ENCODE measurements at regions not wholly inside any gene's neighbourhood (a gene's known extent, or its start where the extent isn't known, plus 50 kb on each side); places are given as distances from the start of the nearest gene placed in this dataset.

DNA sequence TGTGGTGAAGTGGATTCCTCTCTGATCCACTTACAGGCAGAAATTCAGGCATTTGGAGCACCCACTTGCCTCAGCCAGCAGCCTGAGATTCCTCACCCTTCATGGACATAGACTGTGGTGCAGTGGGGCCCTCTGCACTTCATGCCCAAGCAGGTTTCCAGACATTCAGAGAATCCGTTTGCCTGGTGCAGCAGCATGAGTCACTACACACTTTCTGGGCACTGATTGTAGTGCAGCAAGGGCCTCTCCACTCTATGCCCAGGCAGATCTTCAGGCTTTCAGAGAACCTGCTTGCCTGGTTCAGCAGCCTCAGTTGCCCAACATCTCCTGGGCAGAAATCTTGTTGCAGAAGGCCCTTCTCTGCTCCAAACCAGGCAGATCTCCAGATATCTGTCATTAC is 920.9 kb downstream of the SLITRK5 start:
- no peak for DNase-seq (ENCODE audit: low read depth)

- no peak for DNase-seq (ENCODE audit: low read depth)
Measured at GRCh38 chr13:88601949-88602348, 930.8 kb downstream of the SLITRK5 start.

DNA sequence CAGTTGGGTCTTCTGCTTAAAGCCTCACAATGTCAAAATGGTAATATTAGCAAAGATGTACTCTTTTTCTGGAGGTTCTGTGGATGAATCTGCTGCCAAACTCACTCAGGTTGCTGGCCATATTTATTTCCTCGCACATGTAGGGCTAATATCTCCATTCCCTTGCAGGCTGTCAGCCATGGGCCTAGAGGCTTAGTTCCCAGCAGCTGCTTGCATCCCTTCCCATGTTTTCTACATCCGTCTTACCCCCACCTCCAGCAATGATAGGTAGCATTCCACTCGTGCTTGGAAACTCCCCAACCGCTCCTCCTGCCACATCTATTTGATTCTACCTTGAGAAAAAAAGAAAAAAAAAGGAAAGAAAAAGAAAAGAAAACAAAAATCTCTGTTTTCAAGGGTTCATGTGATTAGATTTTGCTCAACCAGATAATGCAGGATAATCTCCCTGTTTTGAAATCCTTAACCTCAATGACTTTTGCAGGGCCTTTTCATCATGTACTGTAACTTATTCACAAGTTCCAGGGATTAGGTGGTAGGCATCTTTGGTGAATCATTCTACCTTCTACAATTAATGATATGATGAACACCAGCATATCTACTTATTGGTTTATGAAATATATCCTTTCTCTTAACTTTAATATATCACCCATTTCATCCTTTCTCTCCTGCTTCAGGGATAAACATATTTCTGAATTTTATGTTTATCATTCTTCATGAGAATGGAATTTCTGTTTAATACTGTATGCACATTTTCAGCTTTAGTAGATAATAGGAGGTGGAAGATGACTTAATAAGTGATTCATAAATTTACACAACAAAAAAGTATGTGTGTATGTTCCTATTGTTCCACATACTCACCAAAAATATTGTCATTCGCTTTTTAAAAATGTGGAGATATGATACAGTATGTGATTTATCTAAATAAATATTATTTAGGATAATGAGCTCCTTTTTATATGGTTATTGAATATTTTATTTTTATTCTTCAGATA is 931.9 kb downstream of the SLITRK5 start:
- DNase-seq (ENCODE audit: low read depth): no peak

- DNase-seq (ENCODE audit: low read depth): no peak
Measured at GRCh38 chr13:88617176-88617575, 946.0 kb downstream of the SLITRK5 start.

DNA sequence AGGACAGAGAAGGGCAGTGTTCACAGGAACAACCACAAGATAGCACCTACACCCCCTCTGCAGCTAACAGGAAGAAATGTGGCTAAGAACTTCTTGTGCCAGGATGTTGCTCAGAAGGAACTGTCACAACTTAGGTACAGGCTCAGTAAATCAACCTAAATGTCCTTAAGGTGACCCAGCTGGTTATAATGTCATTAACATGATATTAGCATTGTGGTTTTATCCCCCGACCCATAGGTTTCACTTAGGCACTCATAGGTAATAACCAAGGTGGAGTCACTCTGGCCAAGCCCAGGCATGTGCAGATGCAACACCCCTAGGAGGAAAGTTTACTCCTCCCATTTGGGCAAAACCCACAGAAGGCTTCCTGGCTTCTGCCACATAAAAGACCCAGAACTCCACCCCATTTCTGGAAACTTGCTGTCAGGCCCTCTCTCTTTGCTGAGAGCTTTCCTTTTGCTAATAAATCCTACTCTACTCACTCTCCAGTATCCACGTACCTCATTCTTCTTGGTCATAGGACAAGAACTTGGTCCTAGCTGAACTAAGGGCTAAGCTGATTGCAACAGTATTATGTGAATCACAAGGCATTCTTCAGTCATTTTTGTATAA is 951.3 kb downstream of the SLITRK5 start:
- no peak for DNase-seq (ENCODE audit: low read depth)

- DNase-seq (ENCODE audit: low read depth): no peak
Measured at GRCh38 chr13:88623150-88623549, 952.0 kb downstream of the SLITRK5 start.

- DNase-seq (ENCODE audit: low read depth): no peak
Measured at GRCh38 chr13:88627071-88627470, 955.9 kb downstream of the SLITRK5 start.

DNA sequence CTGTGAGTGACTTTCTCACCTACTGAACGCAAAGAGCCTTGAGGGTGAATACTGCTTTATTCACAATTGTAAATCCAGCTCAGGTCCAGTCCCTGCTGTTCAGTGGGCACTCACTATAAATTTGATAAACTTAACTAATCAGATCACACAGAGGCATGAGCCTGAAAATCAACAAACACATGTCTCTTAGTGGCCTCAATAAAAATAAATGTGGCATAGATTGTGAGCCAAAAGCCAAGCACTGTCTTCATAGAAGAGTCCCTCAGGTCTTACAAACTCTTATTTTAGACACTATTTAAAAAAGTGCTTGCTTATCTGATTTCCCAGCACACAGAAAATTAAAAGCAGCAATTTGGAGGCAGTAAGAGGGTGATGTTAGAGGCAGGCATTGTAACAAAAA is 957.7 kb downstream of the SLITRK5 start:
- DNase-seq (ENCODE audit: low read depth): no peak

- DNase-seq (ENCODE audit: low read depth): no peak
Measured at GRCh38 chr13:88637935-88638334, 966.8 kb downstream of the SLITRK5 start.

DNA sequence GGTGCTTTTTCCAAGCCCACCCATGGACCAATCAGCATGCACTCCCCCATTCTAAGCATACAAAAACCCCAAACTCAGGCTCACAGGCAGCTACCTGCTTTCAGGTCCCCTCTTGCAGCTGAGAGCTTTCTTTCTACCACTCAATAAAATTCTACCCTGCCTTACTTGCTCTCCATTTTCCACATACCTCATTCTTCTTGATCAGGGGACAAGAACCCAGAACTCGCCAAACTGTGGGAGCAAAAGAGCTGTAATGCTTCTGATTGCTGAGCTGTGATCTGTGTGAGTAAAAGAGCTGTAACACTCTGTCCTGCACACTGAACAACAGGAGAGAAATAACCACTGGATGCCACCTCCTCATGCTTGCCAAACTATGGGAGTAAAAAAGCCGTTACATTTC is 972.1 kb downstream of the SLITRK5 start:
- no peak for DNase-seq (ENCODE audit: low read depth)

- DNase-seq (ENCODE audit: low read depth): no peak
Measured at GRCh38 chr13:88648598-88649373, 977.6 kb downstream of the SLITRK5 start.

GRCh38 chr13:88649855-88650254 is 978.7 kb downstream of the SLITRK5 start:
- no peak for DNase-seq (ENCODE audit: low read depth)

DNA sequence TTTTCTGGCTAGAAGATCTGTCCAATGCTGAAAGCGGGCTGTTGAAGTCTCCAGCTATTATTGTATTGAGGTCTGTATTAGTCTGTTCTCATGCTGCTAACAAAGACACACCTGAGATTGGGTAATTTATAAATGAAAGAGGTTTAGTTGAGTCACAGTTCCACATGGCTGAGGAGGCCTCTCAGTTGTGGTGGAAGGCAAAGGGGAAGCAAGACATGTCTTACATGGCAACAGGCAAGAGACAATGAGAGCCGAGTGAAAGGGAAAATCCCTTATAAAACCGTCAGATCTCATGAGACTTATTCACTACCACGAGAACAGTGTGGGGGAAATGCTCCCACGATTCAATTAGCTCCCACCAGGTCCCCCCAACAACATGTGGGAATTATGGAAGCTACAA is 980.4 kb downstream of the SLITRK5 start:
- DNase-seq (ENCODE audit: low read depth): no peak

DNA sequence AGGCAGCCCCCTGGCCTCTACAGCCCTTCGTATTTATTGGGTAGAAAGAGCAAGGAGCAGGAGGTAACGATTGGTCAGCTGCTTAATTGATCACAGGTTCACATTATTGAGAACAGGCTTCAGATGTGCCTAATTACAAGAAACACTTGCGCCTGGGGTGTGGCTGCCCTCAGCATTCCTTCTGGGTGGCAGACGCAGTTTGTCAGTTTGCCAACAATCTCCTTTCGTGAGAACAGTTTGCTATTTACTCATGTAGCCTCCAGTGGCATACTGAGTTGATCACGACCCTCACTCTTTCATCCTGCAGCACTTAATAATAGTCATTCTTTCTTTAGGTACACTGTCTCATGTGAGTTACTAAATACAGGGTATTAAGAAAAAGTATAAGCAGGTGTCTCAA is 985.6 kb downstream of the SLITRK5 start:
- no peak for DNase-seq (ENCODE audit: low read depth)

GRCh38 chr13:88670509-88670908 is 999.3 kb downstream of the SLITRK5 start:
- no peak for DNase-seq (ENCODE audit: low read depth)

DNA sequence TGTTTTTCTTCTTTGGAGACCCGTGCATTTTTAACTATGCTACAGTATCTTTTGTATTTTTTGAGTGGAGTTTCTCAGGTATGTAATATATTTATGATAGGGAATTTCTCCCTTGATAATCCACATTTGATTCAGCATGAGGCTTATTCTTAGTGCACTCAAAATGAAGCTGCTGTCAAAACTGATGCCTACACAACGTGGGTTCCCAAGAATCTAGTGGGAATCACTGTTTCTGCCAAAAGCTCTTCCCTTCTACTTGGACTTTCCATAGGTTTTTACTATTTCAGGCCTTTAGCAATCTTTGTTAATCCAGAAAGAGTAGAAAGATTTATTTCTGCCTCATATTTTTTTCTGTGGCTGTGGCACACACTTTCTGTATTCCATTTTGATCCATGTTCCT is 1003.7 kb downstream of the SLITRK5 start:
- no peak for DNase-seq (ENCODE audit: low read depth)

DNA sequence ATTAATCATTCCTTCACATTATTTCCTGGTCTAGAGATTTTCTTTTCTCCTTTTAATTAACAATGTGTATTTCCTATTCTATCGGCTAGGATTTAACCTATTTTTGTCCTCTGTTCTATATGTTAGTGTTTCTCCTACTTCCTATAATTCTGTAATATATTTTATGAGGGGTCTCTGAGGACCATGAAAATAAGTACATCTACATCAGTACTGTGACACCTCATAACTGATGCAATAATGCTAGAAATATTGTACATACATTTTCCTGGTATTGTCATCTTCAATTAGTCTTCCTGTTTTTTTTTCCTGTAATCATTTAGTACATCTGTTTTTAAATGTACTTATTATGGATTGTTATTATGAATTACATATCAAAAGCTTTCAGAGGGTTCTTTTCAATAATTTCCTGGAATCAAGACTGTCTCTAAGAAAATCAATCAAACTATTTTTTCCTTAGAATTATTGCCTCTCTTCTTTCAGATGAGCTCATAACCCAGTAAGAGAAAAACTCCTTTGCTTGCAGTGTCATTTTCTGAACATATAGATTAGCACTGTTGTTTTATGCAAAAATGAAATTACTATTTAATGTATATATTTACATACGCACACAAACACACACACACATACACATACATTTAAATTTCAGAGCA is 1004.3 kb downstream of the SLITRK5 start:
- no peak for DNase-seq (ENCODE audit: low read depth)

GRCh38 chr13:88676016-88676415 is 1004.8 kb downstream of the SLITRK5 start:
- DNase-seq (ENCODE audit: low read depth): no peak

DNA sequence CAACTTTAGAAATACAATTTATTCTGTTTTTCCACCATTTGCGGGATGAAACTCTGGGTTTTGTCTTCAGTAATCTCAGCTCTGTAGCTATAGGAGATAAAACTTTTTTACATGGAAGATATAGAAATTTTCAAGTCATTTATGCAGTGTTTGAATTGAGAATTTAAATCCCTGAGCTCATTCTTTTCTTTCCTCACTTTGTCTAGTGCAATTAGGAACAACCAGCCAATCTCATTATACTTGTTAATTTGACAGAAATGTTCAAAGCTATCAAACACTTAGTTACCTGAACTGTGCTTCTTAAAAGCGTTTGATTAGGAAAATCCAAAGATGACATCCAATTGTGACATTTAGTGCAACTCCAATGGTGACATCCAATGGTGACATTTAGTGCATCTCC is 1014.3 kb downstream of the SLITRK5 start:
- DNase-seq (ENCODE audit: low read depth): no peak

DNA sequence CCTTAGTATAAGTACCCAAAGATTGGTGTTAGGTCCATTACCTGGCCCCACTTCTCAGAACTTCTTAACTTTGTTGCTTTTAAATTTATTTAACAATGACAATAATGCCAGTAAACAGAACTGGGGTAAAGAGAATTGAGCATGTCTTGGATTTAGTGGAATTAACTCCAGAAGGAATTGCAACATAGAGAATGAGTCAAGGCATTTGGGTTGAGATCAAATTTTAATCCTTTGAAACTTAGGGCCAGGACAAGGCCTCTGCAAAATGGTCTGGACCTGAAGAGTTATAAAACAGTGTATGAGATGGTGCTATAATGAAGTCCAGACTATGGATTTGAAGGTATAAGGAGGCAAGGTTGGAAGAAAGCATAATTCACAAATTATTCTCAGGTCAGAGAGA is 1030.4 kb downstream of the SLITRK5 start:
- DNase-seq (ENCODE audit: low read depth): no peak

- no peak for DNase-seq (ENCODE audit: low read depth)
Measured at GRCh38 chr13:88704600-88705275, 1033.6 kb downstream of the SLITRK5 start.

GRCh38 chr13:88707646-88708045 is 1036.5 kb downstream of the SLITRK5 start:
- no peak for DNase-seq (ENCODE audit: low read depth)

All from activated T-cell treated with anti-CD3 and anti-CD28 coated beads for 48 hours (primary cell).